Heart right ventricle (tissue), 16 donors: ENCODE measurements at regions not wholly inside any gene's neighbourhood (a gene's known extent, or its start where the extent isn't known, plus 50 kb on each side); places are given as distances from the start of the nearest gene placed in this dataset.
A peak's percentile ranks its signal among the peaks of the same experiment; 100 is the strongest.

Source experiments
- ATAC-seq, 8 donors: fragments of 200-7000 bp; cut with Tn5 transposase; one replicate each; pipeline ENCODE4 v1.9.1; 2020; ENCODE audit warnings: mild to moderate bottlenecking in 8 of 8, moderate library complexity in 8 of 8, moderate number of reproducible peaks in 1 of 8
- DNase-seq, 2 donors: peaks; one replicate each; pipeline ENCODE4 v3.0.0-alpha.2; 2020
- H3K27ac ChIP-seq, 10 donors: fragments of 200-600 bp; sonication (generic) in 2 of 10; one replicate each; pipeline versions ENCODE4 v1.5.0 to v1.8.0; 2020 to 2022; ENCODE audit warnings: mild to moderate bottlenecking in 3 of 10
- H3K27me3 ChIP-seq, 7 donors: fragments of 200-600 bp; one replicate each; pipeline ENCODE4 v1.8.0; 2021 to 2022; ENCODE audit warnings: mild to moderate bottlenecking in 2 of 7
- H3K36me3 ChIP-seq, 9 donors: fragments of 200-600 bp; sonication (generic) in 1 of 9; one replicate each; pipeline versions ENCODE4 v1.5.0 to v1.8.0; 2020 to 2022; ENCODE audit warnings: mild to moderate bottlenecking in 2 of 9
- H3K4me1 ChIP-seq, 9 donors: fragments of 200-600 bp; sonication (generic) in 1 of 9; one replicate each; pipeline versions ENCODE4 v1.5.0 to v1.8.0; 2020 to 2022; ENCODE audit warnings: mild to moderate bottlenecking in 4 of 9
- H3K4me3 ChIP-seq, 10 donors: fragments of 200-600 bp; sonication (generic) in 2 of 10; one replicate each; pipeline versions ENCODE4 v1.5.0 to v1.8.0; 2020 to 2022; ENCODE audit warnings: mild to moderate bottlenecking in 7 of 10, moderate library complexity in 2 of 10
- H3K9me3 ChIP-seq, 11 donors: fragments of 200-600 bp in 10 of 11; sonication (generic) in 2 of 11; one replicate each; pipeline versions ENCODE4 v1.5.0 to v1.8.0; 2013 to 2022; ENCODE audit warnings: mild to moderate bottlenecking in 2 of 11, control low read depth in 1 of 11, moderate library complexity in 1 of 11
- whole genome bisulfite sequencing, 2 donors: extraction: QIAGEN DNeasy Blood & Tissue Kit; methylation state at CpG; one replicate each; pipeline ENCODE4 v1.1.7; 2013; ENCODE audit warnings: inconsistent platforms in 1 of 2; 5-methylcytosine and 5-hydroxymethylcytosine counted together
- intact Hi-C, 10 donors: fragments of 100-400 bp; cut with DNase I; formaldehyde crosslinking; loops; one replicate each; pipeline versions ENCODE4 v1.11.1 to v1.14.2; 2022
- TF ChIP-seq, protein P1 (sequence below), 9 donors: fragments of 200-600 bp; sonication (generic) in 2 of 9; IDR thresholded peaks; one replicate each; pipeline versions ENCODE4 v1.5.0 to v1.8.0; 2021 to 2022; ENCODE audit warnings: antibody characterized with exemption in 9 of 9, mild to moderate bottlenecking in 5 of 9, moderate library complexity in 1 of 9
- donor health status: Arrhythmogenic right ventricular cardiomyopathy.
- donor health status: ischemic (EF 13 %, LVEDD 7.1; RV severe dilation, severe dysfunction).
- donor health status: healthy with polysubstance abuse.
- donor health status: DM: no; HTN: yes; CAD: no.
- donor health status: DM: no; HTN: no; CAD: no.
- donor health status: ischemic (EF 25% LVEDD 6.9; RV normal size, moderate dysfunction).
- donor health status: ischemic (EF 25% LVEDD 5.7; RV mildly dilated, moderate dysfunction).
- donor health status: healthy.
- donor health status: DM: yes; HTN: yes; CAD: no.
- donor health status: Ischemic cardiomyopathy.
- donor health status: ischemic (EF 35%, LVEDD 5.7; RV mildly dilated, moderate dysfunction).
- donor health status: nonischemic (EF 11% LVEDD 7.7; RV severe dilation, severe dysfunction).
- donor health status: DM: yes; HTN: yes; CAD: no.
- donor health status: PGD.
- donor health status: ischemic (EF 29% LVEDD 5.4; RV normal size, mild dysfunction).
- donor health status: nonischemic (EF 23%, LVEDD 6.1; RV moderate dilation, normal function).

GRCh38 chr17:72591289-72592241, 470.7 kb downstream of the SOX9 start:
- H3K4me1 ChIP-seq, result peaks cover 0 to 20% (median 14%) of the 10 kb centered on the region in 9 donors
- peak overlapping the region; percentile 22 to 66 (median 59) for H3K4me3 ChIP-seq
- peaks cover 0 to 68% (median 45%) of the 10 kb centered on the region in 7 donors for H3K27me3 ChIP-seq
- 3% methylated on average over 62 of the region's 62 CpGs for WGBS, 2 donors
- H3K27ac ChIP-seq, result peak overlapping the region in 2 of 10 donors; percentile 25 to 49
- TF ChIP-seq, protein P1, sequence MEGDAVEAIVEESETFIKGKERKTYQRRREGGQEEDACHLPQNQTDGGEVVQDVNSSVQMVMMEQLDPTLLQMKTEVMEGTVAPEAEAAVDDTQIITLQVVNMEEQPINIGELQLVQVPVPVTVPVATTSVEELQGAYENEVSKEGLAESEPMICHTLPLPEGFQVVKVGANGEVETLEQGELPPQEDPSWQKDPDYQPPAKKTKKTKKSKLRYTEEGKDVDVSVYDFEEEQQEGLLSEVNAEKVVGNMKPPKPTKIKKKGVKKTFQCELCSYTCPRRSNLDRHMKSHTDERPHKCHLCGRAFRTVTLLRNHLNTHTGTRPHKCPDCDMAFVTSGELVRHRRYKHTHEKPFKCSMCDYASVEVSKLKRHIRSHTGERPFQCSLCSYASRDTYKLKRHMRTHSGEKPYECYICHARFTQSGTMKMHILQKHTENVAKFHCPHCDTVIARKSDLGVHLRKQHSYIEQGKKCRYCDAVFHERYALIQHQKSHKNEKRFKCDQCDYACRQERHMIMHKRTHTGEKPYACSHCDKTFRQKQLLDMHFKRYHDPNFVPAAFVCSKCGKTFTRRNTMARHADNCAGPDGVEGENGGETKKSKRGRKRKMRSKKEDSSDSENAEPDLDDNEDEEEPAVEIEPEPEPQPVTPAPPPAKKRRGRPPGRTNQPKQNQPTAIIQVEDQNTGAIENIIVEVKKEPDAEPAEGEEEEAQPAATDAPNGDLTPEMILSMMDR (IDR thresholded peaks at IDR 0.05), result no peak
- no peaks in the 10 kb centered on the region for H3K9me3 ChIP-seq
- no peaks in the 10 kb centered on the region for H3K36me3 ChIP-seq
- intact Hi-C loops, result no loop called here
- peak in 1 of 2 donors; percentile 14 for DNase-seq
- ATAC-seq, result peak in 6 of 8 donors; percentile 8 to 39 (median 17)

DNA sequence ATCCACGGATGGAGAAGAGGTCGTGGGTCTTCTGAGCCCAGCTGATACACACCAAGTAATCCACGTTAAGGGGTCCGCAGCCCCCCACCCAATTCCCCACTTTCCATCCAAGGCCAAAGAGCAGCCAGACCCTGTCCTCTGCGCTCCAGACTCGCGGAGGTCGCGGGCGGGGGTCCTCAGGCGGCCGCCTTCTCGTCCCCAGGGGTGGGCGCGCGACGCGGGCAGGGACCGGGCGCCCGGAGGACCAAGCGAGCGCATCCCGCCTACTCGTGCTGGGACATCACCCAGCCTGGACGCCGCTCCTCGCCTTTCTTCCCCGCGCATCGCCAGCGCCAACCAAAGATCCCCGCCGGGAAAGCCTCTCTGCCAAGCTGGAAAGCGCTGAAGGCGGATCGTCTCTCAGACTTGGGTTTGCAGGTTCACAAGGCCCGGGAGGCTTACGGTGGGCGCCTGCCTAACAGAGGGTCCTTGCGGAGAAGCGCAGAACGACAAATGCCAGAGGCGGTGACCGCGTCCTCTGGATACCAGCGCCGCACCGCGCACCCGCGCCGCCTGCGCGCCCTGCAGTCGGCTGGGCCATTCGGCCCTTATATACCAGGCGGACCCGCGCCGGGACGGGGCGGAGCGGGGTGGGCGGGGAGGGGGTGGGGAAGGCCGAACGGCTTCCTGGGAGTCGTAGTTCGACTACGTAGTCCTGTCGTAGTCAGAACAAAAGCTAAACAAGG, 471.6 kb downstream of the SOX9 start:
- DNase-seq (peak; percentile 42 to 63), ATAC-seq (peak; percentile 91 to 95 (median 93))
- H3K4me3 ChIP-seq, result peak overlapping the region; percentile 22 to 66 (median 59)
- intact Hi-C loops, result no loop called here
- H3K4me1 ChIP-seq, result peaks cover 0 to 20% (median 14%) of the 10 kb centered on the region in 9 donors
- TF ChIP-seq, protein P1 (IDR thresholded peaks at IDR 0.05), result no peak
- WGBS, 2 donors, result 1% methylated on average over 66 to 71 of the region's 71 CpGs
- H3K9me3 ChIP-seq, result no peaks in the 10 kb centered on the region
- H3K27ac ChIP-seq, result peak overlapping the region in 2 of 10 donors; percentile 25 to 49
- peaks cover 0 to 68% (median 48%) of the 10 kb centered on the region in 7 donors for H3K27me3 ChIP-seq
- no peaks in the 10 kb centered on the region for H3K36me3 ChIP-seq

DNA sequence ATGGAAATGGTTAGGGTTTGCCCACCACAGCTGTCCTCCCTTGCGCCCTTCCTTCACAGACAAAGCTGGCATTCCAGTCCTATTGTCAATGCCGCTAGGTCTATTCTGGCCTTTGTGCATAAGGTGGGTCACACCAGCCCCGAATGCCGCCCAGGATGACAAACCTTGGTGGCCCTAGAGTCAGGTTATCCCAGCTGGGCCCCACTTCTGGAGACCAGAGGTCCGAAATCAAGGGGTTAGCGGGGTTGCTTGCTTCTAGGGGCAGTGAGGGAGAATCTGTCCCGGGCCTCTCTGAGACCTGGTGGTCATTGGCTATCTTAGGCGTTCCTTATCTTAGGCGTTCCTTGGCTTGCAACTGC, 472.1 kb downstream of the SOX9 start:
- ATAC-seq (peak in 1 of 8 donors; percentile 5), DNase-seq (no peak)
- peaks cover 0 to 68% (median 48%) of the 10 kb centered on the region in 7 donors for H3K27me3 ChIP-seq
- H3K4me3 ChIP-seq, result peak overlapping the region in 8 of 10 donors; percentile 51 to 66 (median 62)
- intact Hi-C loops, result no loop called here
- H3K9me3 ChIP-seq, result no peaks in the 10 kb centered on the region
- H3K36me3 ChIP-seq, result no peaks in the 10 kb centered on the region
- TF ChIP-seq, protein P1 (IDR thresholded peaks at IDR 0.05), result no peak
- WGBS, 2 donors, result 81 to 84% methylated on average over 9 of the region's 9 CpGs
- peaks cover 0 to 20% (median 14%) of the 10 kb centered on the region in 9 donors for H3K4me1 ChIP-seq
- no peak overlapping the region for H3K27ac ChIP-seq

GRCh38 chr17:72594248-72594647, 473.4 kb downstream of the SOX9 start:
- ATAC-seq, result no peak
- intact Hi-C loops, result no loop called here
- Histone ChIP-seq H3K9me3 (no peaks in the 10 kb centered on the region), H3K4me3 (no peak overlapping the region), H3K4me1 (peaks cover 0 to 29% (median 14%) of the 10 kb centered on the region in 9 donors), H3K27me3 (peaks cover 0 to 62% (median 48%) of the 10 kb centered on the region in 7 donors), H3K36me3 (no peaks in the 10 kb centered on the region), H3K27ac (no peak overlapping the region)
- no peak for DNase-seq
- WGBS, 2 donors, result 57 to 58% methylated on average over 9 of the region's 9 CpGs
- TF ChIP-seq, protein P1 (IDR thresholded peaks at IDR 0.05), result no peak
